ENCODE measurements at regions not wholly inside any gene's neighbourhood (a gene's known extent, or its start where the extent isn't known, plus 50 kb on each side); places are given as distances from the start of the nearest gene placed in this dataset.

GRCh38 chr12:92244036-92244435 is 98.4 kb upstream of the BTG1 start:
- Mint-ChIP-seq H3K27ac (no peak overlapping the region), H3K27me3 (ENCODE audit: insufficient read depth, low read depth) (no peaks in the 10 kb centered on the region), H3K4me1 (peaks cover 5% of the 10 kb centered on the region), H3K36me3 (no peaks in the 10 kb centered on the region), H3K9me3 (no peaks in the 10 kb centered on the region), H3K4me3 (no peak overlapping the region)
- no peaks in the 10 kb centered on the region for H3K27me3 ChIP-seq
- H3K4me3 ChIP-seq: no peak overlapping the region
- no peaks in the 10 kb centered on the region for H3F3A ChIP-seq (ENCODE audit: low read depth)
- no peaks in the 10 kb centered on the region for H3K4me1 ChIP-seq
- H3K9ac ChIP-seq: no peak overlapping the region
- no peaks in the 10 kb centered on the region for H4K20me1 ChIP-seq (ENCODE audit: low read depth)
- no peaks in the 10 kb centered on the region for H3K79me2 ChIP-seq (ENCODE audit: low read depth)
- no peaks in the 10 kb centered on the region for H3K36me3 ChIP-seq
- H2AFZ ChIP-seq (replicated peaks): no peak overlapping the region
- DNase-seq (ENCODE audit: low spot score): no peak
- no peaks in the 10 kb centered on the region for H3K9me3 ChIP-seq (ENCODE audit: low read depth)
- no peak for TF ChIP-seq EZH2phosphoT487 (IDR thresholded peaks at IDR 0.05)
- no peak for TF ChIP-seq EZH2 (IDR thresholded peaks at IDR 0.05)
- TF ChIP-seq CTCF (IDR thresholded peaks at IDR 0.05): no peak
- no peak overlapping the region for H3K27ac ChIP-seq
- no peak overlapping the region for H3K4me2 ChIP-seq

- H3K27me3 ChIP-seq: no peaks in the 10 kb centered on the region
Measured at GRCh38 chr12:92242907-92243306, 97.3 kb upstream of the BTG1 start.

GRCh38 chr12:92237762-92238523 is 92.3 kb upstream of the BTG1 start:
- Mint-ChIP-seq H3K4me1 (no peaks in the 10 kb centered on the region), H3K27me3 (ENCODE audit: insufficient read depth, low read depth) (no peaks in the 10 kb centered on the region), H3K27ac (no peak overlapping the region), H3K4me3 (no peak overlapping the region), H3K9me3 (no peaks in the 10 kb centered on the region), H3K36me3 (no peaks in the 10 kb centered on the region)
- H3K9ac ChIP-seq: no peak overlapping the region
- H4K20me1 ChIP-seq (ENCODE audit: low read depth): no peaks in the 10 kb centered on the region
- no peaks in the 10 kb centered on the region for H3K79me2 ChIP-seq (ENCODE audit: low read depth)
- DNase-seq (ENCODE audit: low spot score): no peak
- peak overlapping the region; percentile 67 for H2AFZ ChIP-seq (replicated peaks)
- no peaks in the 10 kb centered on the region for H3K4me1 ChIP-seq
- TF ChIP-seq EZH2phosphoT487 (IDR thresholded peaks at IDR 0.05) (no peak), EZH2 (IDR thresholded peaks at IDR 0.05) (no peak), CTCF (IDR thresholded peaks at IDR 0.05) (no peak)
- H3K4me2 ChIP-seq: no peak overlapping the region
- no peaks in the 10 kb centered on the region for H3K36me3 ChIP-seq
- H3K4me3 ChIP-seq: no peak overlapping the region
- no peaks in the 10 kb centered on the region for H3F3A ChIP-seq (ENCODE audit: low read depth)
- no peak overlapping the region for H3K27ac ChIP-seq
- no peaks in the 10 kb centered on the region for H3K27me3 ChIP-seq
- no peaks in the 10 kb centered on the region for H3K9me3 ChIP-seq (ENCODE audit: low read depth)

More at GRCh38 chr12:92242907-92243306, 97.3 kb upstream of the BTG1 start:
- Histone ChIP-seq H3K9me3 (ENCODE audit: low read depth) (no peaks in the 10 kb centered on the region), H3K27ac (no peak overlapping the region), H3K79me2 (ENCODE audit: low read depth) (no peaks in the 10 kb centered on the region), H3K36me3 (no peaks in the 10 kb centered on the region), H3F3A (ENCODE audit: low read depth) (no peaks in the 10 kb centered on the region), H3K4me3 (no peak overlapping the region), H2AFZ (replicated peaks) (no peak overlapping the region), H3K4me1 (no peaks in the 10 kb centered on the region), H3K9ac (no peak overlapping the region), H4K20me1 (ENCODE audit: low read depth) (no peaks in the 10 kb centered on the region), H3K4me2 (no peak overlapping the region)
- H3K27ac Mint-ChIP-seq: no peak overlapping the region
- peaks cover 2% of the 10 kb centered on the region for H3K4me1 Mint-ChIP-seq
- TF ChIP-seq CTCF (IDR thresholded peaks at IDR 0.05) (no peak), EZH2phosphoT487 (IDR thresholded peaks at IDR 0.05) (no peak), EZH2 (IDR thresholded peaks at IDR 0.05) (no peak)
- H3K36me3 Mint-ChIP-seq: no peaks in the 10 kb centered on the region
- no peak for DNase-seq (ENCODE audit: low spot score)
- no peaks in the 10 kb centered on the region for H3K27me3 Mint-ChIP-seq (ENCODE audit: insufficient read depth, low read depth)
- H3K9me3 Mint-ChIP-seq: no peaks in the 10 kb centered on the region
- H3K4me3 Mint-ChIP-seq: no peak overlapping the region

All from neural progenitor cell (in vitro differentiated cells).